ENCODE measurements at regions not wholly inside any gene's neighbourhood (a gene's known extent, or its start where the extent isn't known, plus 50 kb on each side); places are given as distances from the start of the nearest gene placed in this dataset.

- no peak for ATAC-seq
- no peak overlapping the region for H2AFZ ChIP-seq (ENCODE audit: low read depth, low read length, poor library complexity, severe bottlenecking)
- no peak overlapping the region for H3K4me2 ChIP-seq (ENCODE audit: low read length)
- DNase-seq (ENCODE audit: low read depth, low spot score), result no peak
- no peaks in the 10 kb centered on the region for H4K20me1 ChIP-seq (ENCODE audit: insufficient read depth)
- intact Hi-C loops (cut with micrococcal nuclease), result loop anchor here (1.0 kb wide), 1 partner anchor 44 kb away; no protein-coding TSS in a partner anchor
- no peaks in the 10 kb centered on the region for H3K79me2 ChIP-seq (ENCODE audit: insufficient read depth, low read length)
- no peaks in the 10 kb centered on the region for H3K9me2 ChIP-seq (ENCODE audit: insufficient read depth)
- H3K4me1 ChIP-seq (ENCODE audit: control insufficient read depth in 1 of 2, insufficient read depth in 2 of 2, low read length in 2 of 2), result no peaks in the 10 kb centered on the region
- TF ChIP-seq ELF1 (IDR thresholded peaks at IDR 0.05; ENCODE audit: borderline replicate concordance, low read depth), result no peak
- no peak for TF ChIP-seq SIN3A (IDR thresholded peaks at IDR 0.05; ENCODE audit: low read depth)
- no peak for TF ChIP-seq REST (IDR thresholded peaks at IDR 0.05; ENCODE audit: low read depth)
- TF ChIP-seq POLR2A (IDR thresholded peaks at IDR 0.05; ENCODE audit: borderline replicate concordance, extremely low read depth, insufficient read depth, insufficient read length), result no peak
- TF ChIP-seq EZH2phosphoT487 (IDR thresholded peaks at IDR 0.05; ENCODE audit: borderline replicate concordance), result no peak
- no peak for TF ChIP-seq FOSL1 (IDR thresholded peaks at IDR 0.05; ENCODE audit: low read depth)
- no peak for TF ChIP-seq CEBPB (IDR thresholded peaks at IDR 0.05; ENCODE audit: low read depth)
- TF ChIP-seq RAD21 (IDR thresholded peaks at IDR 0.05; ENCODE audit: low read depth), result no peak
- TF ChIP-seq MAX (IDR thresholded peaks at IDR 0.05), result no peak
- TF ChIP-seq POLR2AphosphoS5 (IDR thresholded peaks at IDR 0.05; ENCODE audit: low read depth, low read length), result no peak
- TF ChIP-seq ATF3 (IDR thresholded peaks at IDR 0.05), result no peak
- TF ChIP-seq TCF7L2 (IDR thresholded peaks at IDR 0.05; ENCODE audit: borderline replicate concordance, extremely low read depth, insufficient read depth, insufficient read length), result no peak
- TF ChIP-seq JUND (IDR thresholded peaks at IDR 0.05), result no peak
- no peak for TF ChIP-seq ZFX (IDR thresholded peaks at IDR 0.05)
- no peak for TF ChIP-seq EZH2 (IDR thresholded peaks at IDR 0.05)
- POLR2A ChIA-PET, result no interaction called here
- no peak overlapping the region for H3K4me3 ChIP-seq (replicated peaks in 1 of 2; ENCODE audit: low read depth in 1 of 2, low read length in 2 of 2)
- RAD21 ChIA-PET (ENCODE audit: low non-redundant PET in 1 of 2, low total read pairs in 2 of 2, uncharacterized antibody in 2 of 2, unreplicated experiment in 2 of 2), result no interaction called here
- H3K9ac ChIP-seq (ENCODE audit: low read length), result no peak overlapping the region
- BruUV-seq (replicated peaks), result no TSS peak
- no peak overlapping the region for H3K27ac ChIP-seq (ENCODE audit: low read depth, low read length)
- H3K9me3 ChIP-seq (ENCODE audit: control insufficient read depth in 1 of 2, insufficient read depth in 1 of 2, low read depth in 1 of 2, low read length in 2 of 2), result no peaks in the 10 kb centered on the region
- CTCF ChIA-PET, result no interaction called here
- no peaks in the 10 kb centered on the region for H3K36me3 ChIP-seq (ENCODE audit: control insufficient read depth in 1 of 2, insufficient read depth in 2 of 2, low read length in 2 of 2)
- H3K27me3 ChIP-seq (ENCODE audit: insufficient read depth, low read length), result no peaks in the 10 kb centered on the region
These were observed 99.1 kb downstream of the C7orf25 start for GRCh38 chr7:42812779-42813178.
